Activated T-cell treated with anti-CD3 and anti-CD28 coated beads, Interleukin-2, amount 50 U/mL, for 4 hours (primary cell): ENCODE measurements at regions not wholly inside any gene's neighbourhood (a gene's known extent, or its start where the extent isn't known, plus 50 kb on each side); places are given as distances from the start of the nearest gene placed in this dataset.

Experiments used
- ATAC-seq, 2 donors: fragments of 200-7000 bp; cut with Tn5 transposase; one replicate each; pipeline ENCODE4 v1.10.0; 2021
- DNase-seq: peaks from one replicate; pipeline ENCODE4 v3.0.0-alpha.2; 2020
- H3K27me3 Mint-ChIP-seq: one replicate; pipeline ENCODE4 v1.8.0; 2021; ENCODE audit warnings: low read depth, mixed read lengths
- H3K36me3 Mint-ChIP-seq: one replicate; pipeline ENCODE4 v1.8.0; 2022; ENCODE audit warnings: mixed read lengths; ENCODE audit not compliant: insufficient read depth
- H3K4me1 Mint-ChIP-seq: one replicate; pipeline ENCODE4 v1.8.0; 2021; ENCODE audit warnings: low read depth, mixed read lengths
- H3K4me3 Mint-ChIP-seq: one replicate; pipeline ENCODE4 v1.8.0; 2021; ENCODE audit warnings: mild to moderate bottlenecking, moderate library complexity, mixed read lengths
- H3K9me3 Mint-ChIP-seq: one replicate; pipeline ENCODE4 v1.8.0; 2021; ENCODE audit warnings: mixed read lengths

GRCh38 chrX:39891781-39892180 is 206.0 kb downstream of the BCOR start:
- Mint-ChIP-seq H3K9me3 (no peaks in the 10 kb centered on the region), H3K27me3 (no peaks in the 10 kb centered on the region), H3K4me3 (no peak overlapping the region), H3K36me3 (no peaks in the 10 kb centered on the region), H3K4me1 (peaks cover 13% of the 10 kb centered on the region)
- ATAC-seq (peak in 1 of 2 donors; percentile 18), DNase-seq (no peak)

GRCh38 chrX:39893417-39894338 is 204.1 kb downstream of the BCOR start:
- DNase-seq (no peak), ATAC-seq (no peak)
- no peaks in the 10 kb centered on the region for H3K9me3 Mint-ChIP-seq
- no peak overlapping the region for H3K4me3 Mint-ChIP-seq
- H3K27me3 Mint-ChIP-seq, result no peaks in the 10 kb centered on the region
- peaks cover 9% of the 10 kb centered on the region for H3K4me1 Mint-ChIP-seq
- no peaks in the 10 kb centered on the region for H3K36me3 Mint-ChIP-seq

GRCh38 chrX:39894683-39895082 is 203.1 kb downstream of the BCOR start:
- ATAC-seq (no peak), DNase-seq (no peak)
- Mint-ChIP-seq H3K4me1 (peaks cover 9% of the 10 kb centered on the region), H3K9me3 (no peaks in the 10 kb centered on the region), H3K36me3 (no peaks in the 10 kb centered on the region), H3K27me3 (no peaks in the 10 kb centered on the region), H3K4me3 (no peak overlapping the region)

- Mint-ChIP-seq H3K4me3 (no peak overlapping the region), H3K36me3 (no peaks in the 10 kb centered on the region), H3K27me3 (no peaks in the 10 kb centered on the region)
These were observed 202.3 kb downstream of the BCOR start for GRCh38 chrX:39895218-39896110.

GRCh38 chrX:39896951-39897740 is 200.6 kb downstream of the BCOR start:
- DNase-seq (no peak), ATAC-seq (no peak)
- Mint-ChIP-seq H3K9me3 (no peaks in the 10 kb centered on the region), H3K4me1 (no peaks in the 10 kb centered on the region), H3K36me3 (no peaks in the 10 kb centered on the region), H3K27me3 (no peaks in the 10 kb centered on the region), H3K4me3 (no peak overlapping the region)

More at GRCh38 chrX:39895218-39896110, 202.3 kb downstream of the BCOR start:
- Mint-ChIP-seq H3K4me1 (peaks cover 9% of the 10 kb centered on the region), H3K9me3 (no peaks in the 10 kb centered on the region)
- ATAC-seq (no peak), DNase-seq (no peak)

GRCh38 chrX:39897741-39898097 is 200.0 kb downstream of the BCOR start:
- ATAC-seq (no peak), DNase-seq (no peak)
- H3K27me3 Mint-ChIP-seq, result no peaks in the 10 kb centered on the region
- no peaks in the 10 kb centered on the region for H3K9me3 Mint-ChIP-seq
- H3K4me3 Mint-ChIP-seq, result no peak overlapping the region
- H3K4me1 Mint-ChIP-seq, result no peaks in the 10 kb centered on the region
- H3K36me3 Mint-ChIP-seq, result no peaks in the 10 kb centered on the region

- no peaks in the 10 kb centered on the region for H3K9me3 Mint-ChIP-seq
- DNase-seq (no peak), ATAC-seq (no peak)
- H3K36me3 Mint-ChIP-seq, result no peaks in the 10 kb centered on the region
- no peaks in the 10 kb centered on the region for H3K27me3 Mint-ChIP-seq
- H3K4me3 Mint-ChIP-seq, result no peak overlapping the region
- peaks cover 3% of the 10 kb centered on the region for H3K4me1 Mint-ChIP-seq
These were observed 199.6 kb downstream of the BCOR start for GRCh38 chrX:39898147-39898546.

GRCh38 chrX:39899059-39899458 is 198.7 kb downstream of the BCOR start:
- peaks cover 8% of the 10 kb centered on the region for H3K4me1 Mint-ChIP-seq
- no peak for ATAC-seq
- H3K27me3 Mint-ChIP-seq, result no peaks in the 10 kb centered on the region
- no peak for DNase-seq
- no peak overlapping the region for H3K4me3 Mint-ChIP-seq
- H3K9me3 Mint-ChIP-seq, result no peaks in the 10 kb centered on the region
- H3K36me3 Mint-ChIP-seq, result no peaks in the 10 kb centered on the region

- Mint-ChIP-seq H3K4me1 (peaks cover 8% of the 10 kb centered on the region), H3K27me3 (no peaks in the 10 kb centered on the region), H3K9me3 (no peaks in the 10 kb centered on the region), H3K4me3 (no peak overlapping the region), H3K36me3 (no peaks in the 10 kb centered on the region)
- no peak for DNase-seq
- peak in 1 of 2 donors; percentile 35 for ATAC-seq
These were observed 197.6 kb downstream of the BCOR start for GRCh38 chrX:39899856-39900776.

GRCh38 chrX:39900777-39901170 is 197.0 kb downstream of the BCOR start:
- H3K4me1 Mint-ChIP-seq, result peaks cover 8% of the 10 kb centered on the region
- DNase-seq (no peak), ATAC-seq (no peak)
- no peak overlapping the region for H3K4me3 Mint-ChIP-seq
- no peaks in the 10 kb centered on the region for H3K36me3 Mint-ChIP-seq
- H3K9me3 Mint-ChIP-seq, result no peaks in the 10 kb centered on the region
- no peaks in the 10 kb centered on the region for H3K27me3 Mint-ChIP-seq

- ATAC-seq (peak; percentile 29 to 32), DNase-seq (no peak)
- Mint-ChIP-seq H3K4me1 (peaks cover 8% of the 10 kb centered on the region), H3K9me3 (no peaks in the 10 kb centered on the region), H3K27me3 (no peaks in the 10 kb centered on the region), H3K4me3 (no peak overlapping the region), H3K36me3 (no peaks in the 10 kb centered on the region)
These were observed 194.4 kb downstream of the BCOR start for GRCh38 chrX:39903343-39903742.

GRCh38 chrX:39903937-39904336 is 193.8 kb downstream of the BCOR start:
- H3K36me3 Mint-ChIP-seq, result no peaks in the 10 kb centered on the region
- ATAC-seq (peak; percentile 52 to 72), DNase-seq (no peak)
- H3K9me3 Mint-ChIP-seq, result no peaks in the 10 kb centered on the region
- peaks cover 8% of the 10 kb centered on the region for H3K4me1 Mint-ChIP-seq
- H3K27me3 Mint-ChIP-seq, result no peaks in the 10 kb centered on the region
- no peak overlapping the region for H3K4me3 Mint-ChIP-seq

GRCh38 chrX:39904816-39905537 is 192.8 kb downstream of the BCOR start:
- DNase-seq, result no peak
- ATAC-seq, result no peak
- Mint-ChIP-seq H3K4me1 (peaks cover 8% of the 10 kb centered on the region), H3K27me3 (no peaks in the 10 kb centered on the region), H3K9me3 (no peaks in the 10 kb centered on the region), H3K4me3 (no peak overlapping the region), H3K36me3 (no peaks in the 10 kb centered on the region)
